Erythroblast (primary cell): ENCODE measurements at regions not wholly inside any gene's neighbourhood (a gene's known extent, or its start where the extent isn't known, plus 50 kb on each side); places are given as distances from the start of the nearest gene placed in this dataset.

Experiments
- GATA1 ChIP-seq: IDR thresholded peaks from 2 replicates; pipeline ENCODE4 v1.6.1; 2011; ENCODE audit warnings: low read depth, mild to moderate bottlenecking, control low read depth, low read length, moderate library complexity
- POLR2A ChIP-seq: IDR thresholded peaks from 2 replicates; pipeline ENCODE4 v1.6.1; 2011; ENCODE audit warnings: mild to moderate bottlenecking, low read length

DNA sequence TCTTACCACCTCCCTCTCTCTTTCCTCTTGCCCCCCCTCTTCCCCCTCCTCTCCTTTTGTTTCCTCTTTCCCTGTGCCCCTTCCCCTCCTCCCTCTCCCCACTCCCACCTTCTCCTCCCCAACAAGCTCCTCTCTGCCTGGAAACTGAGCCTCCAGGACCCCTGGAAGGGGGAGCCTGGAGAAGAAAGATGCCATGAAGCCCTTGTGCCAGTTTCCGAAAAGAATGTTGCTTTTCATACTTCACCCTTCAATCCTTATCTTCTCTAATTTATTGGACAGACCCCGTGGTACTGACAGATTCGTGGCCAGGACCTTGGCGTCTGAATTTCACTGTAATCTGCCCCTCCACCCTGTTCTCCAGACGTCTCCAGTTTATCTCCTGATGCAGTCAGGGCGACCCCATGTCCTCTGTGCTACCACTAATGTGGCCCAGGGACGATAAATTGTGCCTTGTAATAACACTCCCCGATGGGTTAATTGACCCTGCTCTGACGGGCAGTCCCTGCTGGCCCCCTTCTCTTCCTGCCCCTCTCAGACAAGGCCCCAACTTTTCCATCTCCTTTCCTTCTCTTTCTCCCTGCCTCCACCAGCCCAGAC, 138.4 kb upstream of the GSE1 start:
- no peak for TF ChIP-seq POLR2A
- no peak for TF ChIP-seq GATA1
